Kidney epithelial cell (primary cell): ENCODE measurements at regions not wholly inside any gene's neighbourhood (a gene's known extent, or its start where the extent isn't known, plus 50 kb on each side); places are given as distances from the start of the nearest gene placed in this dataset.

Experiments used
- DNase-seq: peaks from one replicate; pipeline ENCODE4 v3.0.0-alpha.2; 2010; ENCODE audit warnings: low read depth
- H3K27me3 ChIP-seq: 2 replicates; pipeline ENCODE4 v1.6.0; 2011; ENCODE audit warnings: low read length; ENCODE audit not compliant: control insufficient read depth, insufficient read depth
- H3K36me3 ChIP-seq: 2 replicates; pipeline ENCODE4 v1.5.1; 2011; ENCODE audit warnings: low read length; ENCODE audit not compliant: control insufficient read depth, insufficient read depth
- H3K4me3 ChIP-seq: 2 replicates; pipeline ENCODE4 v1.5.1; 2011; ENCODE audit warnings: low read depth, mild to moderate bottlenecking, control low read depth, low read length
- CTCF ChIP-seq: IDR thresholded peaks from 2 replicates; pipeline ENCODE4 v1.5.1; 2011; ENCODE audit warnings: mild to moderate bottlenecking, moderate library complexity, low read length, control low read depth, inconsistent platforms; ENCODE audit not compliant: insufficient read depth, poor library complexity, severe bottlenecking

DNA sequence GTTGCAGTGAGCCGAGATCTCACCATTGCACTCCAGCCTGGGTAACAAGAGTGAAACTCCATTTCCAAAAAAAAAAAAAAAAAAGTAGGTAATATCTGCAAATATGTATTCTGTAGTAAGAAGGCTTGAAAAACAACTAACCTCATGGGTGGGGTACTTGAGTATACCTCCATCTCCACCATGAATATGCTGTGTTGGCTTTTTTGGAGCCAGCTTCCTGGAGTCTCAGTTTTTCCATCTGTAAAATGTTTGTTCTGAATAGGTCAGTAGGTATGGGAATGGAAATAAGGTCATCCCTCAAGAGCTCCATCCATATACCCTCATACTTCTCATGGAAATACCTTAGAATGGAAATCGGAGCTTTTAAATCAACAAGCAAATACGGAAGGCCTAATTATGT is 430.0 kb upstream of the FAM98A start:
- DNase-seq, result no peak
- no peaks in the 10 kb centered on the region for H3K27me3 ChIP-seq
- H3K36me3 ChIP-seq, result no peaks in the 10 kb centered on the region
- H3K4me3 ChIP-seq, result no peak overlapping the region
- TF ChIP-seq CTCF, result no peak

DNA sequence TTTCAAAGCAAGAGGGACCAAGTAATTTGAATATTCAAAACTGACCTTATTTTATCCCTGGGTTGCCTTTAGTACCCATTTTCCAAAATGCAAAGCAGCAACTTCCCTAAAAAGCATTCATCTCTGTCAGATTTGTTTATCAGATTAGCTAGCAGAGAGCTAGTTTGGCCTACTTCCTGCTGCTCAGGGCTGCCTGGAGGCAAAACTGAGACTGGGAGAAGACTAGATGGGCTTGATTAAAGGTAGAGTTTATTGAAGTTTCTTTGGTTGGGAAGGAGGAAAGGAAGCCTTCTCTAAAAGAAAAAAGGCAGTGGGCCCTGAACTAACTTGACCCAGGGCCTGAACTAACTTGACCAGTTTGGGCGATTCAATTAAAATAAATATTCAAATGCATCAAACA is 426.1 kb upstream of the FAM98A start:
- no peak for TF ChIP-seq CTCF
- H3K27me3 ChIP-seq, result no peaks in the 10 kb centered on the region
- H3K36me3 ChIP-seq, result no peaks in the 10 kb centered on the region
- no peak for DNase-seq
- H3K4me3 ChIP-seq, result no peak overlapping the region

GRCh38 chr2:34012715-34013302 is 413.7 kb upstream of the FAM98A start:
- Histone ChIP-seq H3K4me3 (no peak overlapping the region), H3K27me3 (no peaks in the 10 kb centered on the region), H3K36me3 (no peaks in the 10 kb centered on the region)
- peak; percentile 98 for TF ChIP-seq CTCF
- DNase-seq, result peak; percentile 31

GRCh38 chr2:34011684-34012083 is 412.6 kb upstream of the FAM98A start:
- H3K27me3 ChIP-seq, result no peaks in the 10 kb centered on the region
- no peak overlapping the region for H3K4me3 ChIP-seq
- DNase-seq, result no peak
- H3K36me3 ChIP-seq, result no peaks in the 10 kb centered on the region
- no peak for TF ChIP-seq CTCF

- no peak for DNase-seq
- no peak for TF ChIP-seq CTCF
- Histone ChIP-seq H3K36me3 (no peaks in the 10 kb centered on the region), H3K4me3 (no peak overlapping the region), H3K27me3 (no peaks in the 10 kb centered on the region)
Observed at GRCh38 chr2:34005901-34006300, 406.8 kb upstream of the FAM98A start.

DNA sequence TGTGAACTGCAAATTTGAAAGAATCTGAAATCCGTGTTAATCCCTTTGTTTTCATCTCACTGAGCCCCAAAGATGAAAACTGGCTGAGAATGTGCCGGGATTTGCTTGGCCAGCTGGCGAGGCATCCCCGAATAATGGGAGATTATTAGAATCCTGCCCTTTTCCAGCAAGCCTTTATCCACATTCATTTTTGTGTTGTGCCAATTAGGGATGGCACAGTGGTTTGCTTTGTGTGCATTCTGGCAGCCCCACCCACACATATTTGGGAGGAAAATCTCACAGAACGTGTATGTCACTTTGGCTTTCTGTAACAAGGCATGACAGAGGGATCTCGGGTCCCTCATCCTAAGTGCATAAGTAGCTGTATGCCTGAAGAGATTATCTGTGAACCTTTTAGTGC is 405.8 kb upstream of the FAM98A start:
- Histone ChIP-seq H3K4me3 (no peak overlapping the region), H3K36me3 (no peaks in the 10 kb centered on the region), H3K27me3 (no peaks in the 10 kb centered on the region)
- no peak for DNase-seq
- no peak for TF ChIP-seq CTCF
